ENCODE measurements at regions not wholly inside any gene's neighbourhood (a gene's known extent, or its start where the extent isn't known, plus 50 kb on each side); places are given as distances from the start of the nearest gene placed in this dataset.

GRCh38 chr2:222372993-222373392 is 51.4 kb upstream of the SGPP2 start:
- Histone ChIP-seq H3K9me3 (ENCODE audit: insufficient read depth, low read depth, low read length) (no peaks in the 10 kb centered on the region), H3K4me1 (ENCODE audit: insufficient read depth, low read length) (no peaks in the 10 kb centered on the region), H3K9ac (ENCODE audit: low read depth, low read length) (no peak overlapping the region), H3K27ac (ENCODE audit: low read length) (no peak overlapping the region), H3K36me3 (ENCODE audit: insufficient read depth, low read depth, low read length) (no peaks in the 10 kb centered on the region), H3K4me3 (ENCODE audit: low read length) (no peak overlapping the region), H3K27me3 (ENCODE audit: insufficient read depth, low read length) (no peaks in the 10 kb centered on the region)

Data from iPS-20b (cell line).